ENCODE measurements at regions not wholly inside any gene's neighbourhood (a gene's known extent, or its start where the extent isn't known, plus 50 kb on each side); places are given as distances from the start of the nearest gene placed in this dataset.
A peak's percentile ranks its signal among the peaks of the same experiment; 100 is the strongest.

DNA sequence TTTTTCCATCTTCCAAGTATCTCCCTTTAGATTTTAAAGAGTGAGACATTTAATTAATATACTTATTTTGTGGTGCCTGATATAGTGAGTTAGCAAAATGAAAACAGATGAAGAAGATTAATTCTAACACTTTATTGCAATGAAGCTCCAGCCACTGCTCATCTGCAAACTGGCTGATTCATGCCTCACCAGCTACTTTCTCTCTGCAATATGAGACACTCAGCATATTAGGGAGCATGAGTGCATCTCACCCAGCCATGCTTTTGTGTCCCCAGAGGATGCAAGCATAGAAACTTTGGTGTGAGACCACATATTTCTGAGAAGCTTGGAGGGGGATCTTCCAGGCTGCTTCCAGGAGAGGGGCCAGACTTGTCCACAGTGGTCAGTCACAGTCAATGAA, 148.6 kb downstream of the BMP4 start:
- DNase-seq (ENCODE audit: low read depth in 1 of 2, low spot score in 1 of 2) (no peak), FAIRE-seq (no peak), ATAC-seq (no peak)
- Histone ChIP-seq H3K4me2 (no peak overlapping the region), H3K4me3 (no peak overlapping the region), H3K9me3 (no peaks in the 10 kb centered on the region), H3K4me1 (peaks cover 11% of the 10 kb centered on the region; the same call in 2 of the 3 replicates), H3K27ac (peak overlapping the region; percentile 5 to 8; a peak in 1 of 6 replicates)
- ChIA-PET POLR2A (no interaction called here), CTCF (interaction anchor here (1.4 kb wide), 1 partner anchor 10 kb away, joined by 3 read pairs; no protein-coding TSS in a partner anchor)
- TF ChIP-seq KDM1A (IDR thresholded peaks at IDR 0.05; ENCODE audit: low read depth) (no peak), MAFK (IDR thresholded peaks at IDR 0.05; ENCODE audit: partially characterized antibody) (peak; percentile 41)

DNA sequence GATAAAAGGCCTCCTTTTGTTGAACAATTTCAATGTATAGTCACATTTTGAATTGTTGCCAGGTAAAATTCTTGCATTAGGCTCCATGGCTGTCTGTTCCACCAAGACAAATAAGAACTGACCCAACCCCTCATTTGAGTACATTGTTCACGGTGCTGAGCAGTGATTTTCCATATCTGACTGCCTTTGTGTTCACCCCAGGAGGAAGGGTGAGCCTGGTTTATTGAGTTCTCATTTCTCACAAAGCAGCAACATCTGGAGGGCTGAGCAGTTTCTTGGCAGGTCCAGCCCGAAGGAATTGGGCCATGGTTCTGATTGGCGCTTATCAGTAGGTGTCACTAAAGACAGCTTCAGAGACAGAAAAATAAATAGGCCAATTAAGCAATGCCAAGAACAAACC, 149.1 kb downstream of the BMP4 start:
- WGBS (ENCODE audit: missing lambda C conversion rate) = 56% methylated on average over 3 of the region's 3 CpGs
- DNase-seq (ENCODE audit: low read depth in 1 of 2, low spot score in 1 of 2) = peak in 1 of 2 experiments; percentile 28
- Histone ChIP-seq H3K4me2 (0 out of 3 replicates have a peak overlapping the region, but pooled peaks have one; percentile 26), H3K4me3 (no peak overlapping the region), H3K9me3 (no peaks in the 10 kb centered on the region), H3K27ac (no peak overlapping the region), H3K4me1 (peaks cover 11% of the 10 kb centered on the region; the same call in 2 of the 3 replicates)
- FAIRE-seq = no peak
- ChIA-PET POLR2A (no interaction called here), CTCF (interaction anchor here (1.4 to 1.9 kb wide), 2 partner anchors 9 to 17 kb away, joined by 3 to 4 read pairs; no protein-coding TSS in a partner anchor)
- TF ChIP-seq NPAS2 (CRISPR knock-in tag; IDR thresholded peaks at IDR 0.05; ENCODE audit: borderline replicate concordance) (no peak), NFE2L2 (conservative IDR thresholded peaks at IDR 0.05; ENCODE audit: low read length) (no peak), HOXB13 (CRISPR knock-in tag; IDR thresholded peaks at IDR 0.05; ENCODE audit: low read depth) (no peak), MAFK (IDR thresholded peaks at IDR 0.05; ENCODE audit: partially characterized antibody) (no peak), SMC3 (IDR thresholded peaks at IDR 0.05) (no peak), ESRRA (IDR thresholded peaks at IDR 0.05; ENCODE audit: borderline replicate concordance, low read length) (no peak), FOXS1 (CRISPR knock-in tag; IDR thresholded peaks at IDR 0.05) (no peak), POLR2A (IDR thresholded peaks at IDR 0.05; ENCODE audit: low read length) (no peak), EP300 (IDR thresholded peaks at IDR 0.05) (no peak), HDAC2 (IDR thresholded peaks at IDR 0.05) (no peak)
- TF ChIP-seq, protein P1, sequence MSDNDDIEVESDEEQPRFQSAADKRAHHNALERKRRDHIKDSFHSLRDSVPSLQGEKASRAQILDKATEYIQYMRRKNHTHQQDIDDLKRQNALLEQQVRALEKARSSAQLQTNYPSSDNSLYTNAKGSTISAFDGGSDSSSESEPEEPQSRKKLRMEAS (IDR thresholded peaks at IDR 0.05) = no peak
- TF ChIP-seq, protein P2, sequence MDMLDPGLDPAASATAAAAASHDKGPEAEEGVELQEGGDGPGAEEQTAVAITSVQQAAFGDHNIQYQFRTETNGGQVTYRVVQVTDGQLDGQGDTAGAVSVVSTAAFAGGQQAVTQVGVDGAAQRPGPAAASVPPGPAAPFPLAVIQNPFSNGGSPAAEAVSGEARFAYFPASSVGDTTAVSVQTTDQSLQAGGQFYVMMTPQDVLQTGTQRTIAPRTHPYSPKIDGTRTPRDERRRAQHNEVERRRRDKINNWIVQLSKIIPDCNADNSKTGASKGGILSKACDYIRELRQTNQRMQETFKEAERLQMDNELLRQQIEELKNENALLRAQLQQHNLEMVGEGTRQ (IDR thresholded peaks at IDR 0.05) = no peak
- no peak for ATAC-seq

DNA sequence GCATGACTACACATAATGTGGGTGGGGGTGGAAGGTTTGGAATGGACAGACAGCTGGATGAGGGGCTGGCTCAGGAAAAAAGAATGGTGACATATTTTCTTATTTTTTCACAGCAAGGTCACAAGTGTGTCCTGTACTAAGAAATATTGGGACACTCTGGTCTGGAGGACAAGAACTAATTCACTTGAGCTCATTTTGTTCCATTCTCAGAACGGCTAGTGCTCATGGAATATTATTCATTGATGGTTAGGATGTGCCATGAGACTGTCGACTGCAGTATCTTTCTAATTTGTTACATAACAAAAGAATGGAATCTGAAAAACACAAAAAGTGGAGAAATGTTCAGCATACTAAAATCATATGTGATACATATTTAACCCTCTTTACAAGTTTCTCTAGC, 149.5 kb downstream of the BMP4 start:
- ChIA-PET POLR2A (no interaction called here), CTCF (interaction anchor here (1.4 to 1.9 kb wide), 2 partner anchors 9 to 17 kb away, joined by 3 to 4 read pairs; no protein-coding TSS in a partner anchor)
- FAIRE-seq (no peak), DNase-seq (ENCODE audit: low read depth in 1 of 2, low spot score in 1 of 2) (no peak), ATAC-seq (no peak)
- no peak overlapping the region for H3K4me3 ChIP-seq
- H3K9me3 ChIP-seq = no peaks in the 10 kb centered on the region
- H3K4me2 ChIP-seq = 0 out of 3 replicates have a peak overlapping the region, but pooled peaks have one; percentile 26
- 76% methylated on average over 2 of the region's 2 CpGs for whole genome bisulfite sequencing (ENCODE audit: missing lambda C conversion rate)
- TF ChIP-seq CBX2 (IDR thresholded peaks at IDR 0.05; ENCODE audit: borderline replicate concordance, low read depth) (no peak), HOXB13 (CRISPR knock-in tag; IDR thresholded peaks at IDR 0.05; ENCODE audit: low read depth) (no peak), FOSB (CRISPR knock-in tag; IDR thresholded peaks at IDR 0.05) (no peak), NFE2L2 (conservative IDR thresholded peaks at IDR 0.05; ENCODE audit: low read length) (no peak), CHD2 (IDR thresholded peaks at IDR 0.05; ENCODE audit: low read length, partially characterized antibody) (no peak), RFX5 (IDR thresholded peaks at IDR 0.05) (no peak)
- TF ChIP-seq, protein P3, sequence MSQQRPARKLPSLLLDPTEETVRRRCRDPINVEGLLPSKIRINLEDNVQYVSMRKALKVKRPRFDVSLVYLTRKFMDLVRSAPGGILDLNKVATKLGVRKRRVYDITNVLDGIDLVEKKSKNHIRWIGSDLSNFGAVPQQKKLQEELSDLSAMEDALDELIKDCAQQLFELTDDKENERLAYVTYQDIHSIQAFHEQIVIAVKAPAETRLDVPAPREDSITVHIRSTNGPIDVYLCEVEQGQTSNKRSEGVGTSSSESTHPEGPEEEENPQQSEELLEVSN (IDR thresholded peaks at IDR 0.05; ENCODE audit: borderline replicate concordance, low read depth) = no peak
- TF ChIP-seq, protein P4, sequence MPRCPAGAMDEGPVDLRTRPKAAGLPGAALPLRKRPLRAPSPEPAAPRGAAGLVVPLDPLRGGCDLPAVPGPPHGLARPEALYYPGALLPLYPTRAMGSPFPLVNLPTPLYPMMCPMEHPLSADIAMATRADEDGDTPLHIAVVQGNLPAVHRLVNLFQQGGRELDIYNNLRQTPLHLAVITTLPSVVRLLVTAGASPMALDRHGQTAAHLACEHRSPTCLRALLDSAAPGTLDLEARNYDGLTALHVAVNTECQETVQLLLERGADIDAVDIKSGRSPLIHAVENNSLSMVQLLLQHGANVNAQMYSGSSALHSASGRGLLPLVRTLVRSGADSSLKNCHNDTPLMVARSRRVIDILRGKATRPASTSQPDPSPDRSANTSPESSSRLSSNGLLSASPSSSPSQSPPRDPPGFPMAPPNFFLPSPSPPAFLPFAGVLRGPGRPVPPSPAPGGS (IDR thresholded peaks at IDR 0.05) = no peak
- no peak overlapping the region for H3K27ac ChIP-seq
- peaks cover 11% of the 10 kb centered on the region; the same call in 2 of the 3 replicates for H3K4me1 ChIP-seq

Data from A549 (cell line).